GM21423 (cell line): ENCODE measurements at regions not wholly inside any gene's neighbourhood (a gene's known extent, or its start where the extent isn't known, plus 50 kb on each side); places are given as distances from the start of the nearest gene placed in this dataset.

Experiments used
- ATAC-seq: cut with Tn5 transposase; IDR thresholded peaks from one replicate; pipeline ENCODE4 v1.9.1; 2021; ENCODE audit warnings: mild to moderate bottlenecking, moderate library complexity; ENCODE audit not compliant: unreplicated experiment

DNA sequence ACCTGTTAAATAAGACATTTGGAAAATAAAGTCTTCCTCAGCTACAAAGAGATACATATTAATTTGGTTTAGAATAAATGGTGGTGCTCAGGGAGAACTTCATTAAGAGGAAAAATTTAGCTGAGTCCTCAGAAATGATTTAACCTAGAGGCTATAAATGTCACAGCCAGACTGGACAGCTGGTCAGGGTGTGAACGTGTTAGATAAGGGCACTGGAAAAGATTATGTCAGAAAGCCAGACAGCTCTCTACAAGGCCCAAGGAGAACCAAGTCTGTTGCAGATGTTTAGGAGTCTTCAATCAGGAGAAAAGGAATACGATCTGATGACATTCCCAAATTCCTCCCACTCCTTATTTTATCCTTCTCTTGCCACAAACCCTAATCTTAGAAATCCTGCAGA lies 265.2 kb downstream of the MAT2B start:
- no peak for ATAC-seq

DNA sequence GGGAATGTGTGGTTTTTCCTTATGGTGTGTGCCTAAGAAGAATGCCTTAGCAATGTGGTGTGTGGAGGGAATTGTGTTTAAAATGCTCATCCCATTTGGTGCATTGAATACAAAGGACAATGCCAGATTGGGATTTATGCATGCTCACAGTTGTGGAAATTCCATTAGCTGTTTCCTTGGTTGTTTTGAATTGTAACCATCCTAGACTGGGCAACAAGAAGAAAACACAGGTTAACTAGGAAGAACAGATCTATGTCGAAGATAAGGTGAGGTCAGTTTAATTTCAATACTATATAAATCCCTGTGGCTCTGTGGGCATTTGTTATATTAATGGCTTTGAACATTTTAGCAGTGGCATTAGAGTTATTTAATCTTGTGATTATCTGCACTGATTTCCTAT lies 266.8 kb downstream of the MAT2B start:
- no peak for ATAC-seq

DNA sequence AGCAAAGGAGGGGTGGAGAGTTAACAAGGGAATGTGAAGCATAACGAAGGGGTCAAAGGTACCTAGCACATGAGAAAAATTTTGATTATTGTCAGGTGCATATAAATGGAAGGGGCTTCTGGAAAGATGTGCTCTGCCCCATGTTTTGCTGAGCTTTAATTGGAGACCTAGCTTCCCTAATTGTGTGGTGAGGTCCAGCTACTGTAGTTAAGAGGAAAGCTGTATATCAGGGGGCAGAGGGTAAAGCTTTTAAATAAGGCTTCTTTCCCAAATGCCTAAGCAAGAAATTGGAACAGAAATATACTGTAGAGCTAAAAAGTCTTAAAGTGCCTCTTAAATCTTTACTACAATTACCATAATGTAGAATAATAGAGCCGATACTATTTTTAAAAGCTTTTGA lies 267.2 kb downstream of the MAT2B start:
- no peak for ATAC-seq

GRCh38 chr5:163773226-163773625 lies 267.8 kb downstream of the MAT2B start:
- no peak for ATAC-seq

GRCh38 chr5:163789870-163790269 lies 284.5 kb downstream of the MAT2B start:
- no peak for ATAC-seq

DNA sequence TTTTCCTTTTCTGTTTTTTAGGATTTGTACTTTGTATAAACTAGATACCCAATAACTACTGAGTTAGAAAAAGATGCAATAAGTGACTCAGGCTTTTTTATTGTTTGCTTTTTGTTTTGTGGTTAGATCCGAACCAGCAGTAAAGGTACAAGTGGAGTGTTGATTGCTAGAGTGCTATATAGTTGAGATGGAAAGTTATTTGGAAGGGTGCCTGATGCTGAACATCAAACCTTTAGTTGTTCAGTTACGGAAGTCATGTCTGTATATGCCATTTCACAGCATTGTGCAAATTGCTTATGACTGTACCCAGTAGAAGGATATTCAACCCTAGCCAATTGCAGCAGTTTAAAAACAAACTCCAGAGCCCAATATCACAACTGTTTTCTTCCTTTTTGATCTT lies 285.1 kb downstream of the MAT2B start:
- ATAC-seq, result no peak

DNA sequence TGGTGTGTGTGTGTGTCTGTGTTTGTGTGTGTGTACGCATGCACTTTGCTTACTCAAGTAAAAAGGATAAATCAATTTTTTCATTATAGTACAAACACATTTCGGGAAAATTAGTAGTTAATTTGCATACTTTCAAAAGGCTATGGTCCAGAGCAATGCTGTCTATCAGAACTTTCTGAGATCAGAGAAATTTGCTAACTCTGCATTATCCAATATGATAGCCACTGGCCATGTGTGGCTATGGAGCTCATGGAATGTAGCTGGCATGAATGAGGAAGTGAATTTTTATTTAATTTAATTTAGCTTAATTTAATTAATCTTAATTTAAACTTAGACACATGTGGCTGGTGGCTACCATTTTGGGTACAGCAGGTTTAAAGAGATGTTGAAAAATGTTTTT lies 289.6 kb downstream of the MAT2B start:
- no peak for ATAC-seq

- no peak for ATAC-seq
Measured at GRCh38 chr5:163807781-163808180, 302.4 kb downstream of the MAT2B start.

- ATAC-seq, result no peak
Measured at GRCh38 chr5:163809473-163809872, 304.1 kb downstream of the MAT2B start.

DNA sequence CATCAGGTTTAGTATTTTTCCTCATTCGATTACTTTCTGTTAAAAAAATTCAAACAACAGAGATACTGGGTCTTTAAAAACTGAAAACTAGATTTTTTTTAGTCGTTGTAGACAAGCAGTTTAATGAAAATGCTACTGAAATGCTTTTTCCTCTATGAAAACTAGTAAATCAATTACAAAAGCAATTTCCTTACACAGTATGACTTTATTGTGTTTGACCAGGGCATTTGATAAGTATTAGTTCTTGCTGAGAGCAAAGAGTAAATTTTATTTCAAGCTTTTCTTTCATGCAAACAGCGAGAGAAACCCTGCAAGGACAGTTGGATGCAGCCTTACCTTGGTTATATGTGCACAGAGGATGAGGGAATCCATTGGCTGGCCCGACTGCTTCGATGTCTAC lies 308.5 kb downstream of the MAT2B start:
- no peak for ATAC-seq

GRCh38 chr5:163815240-163815791 lies 309.9 kb downstream of the MAT2B start:
- no peak for ATAC-seq

DNA sequence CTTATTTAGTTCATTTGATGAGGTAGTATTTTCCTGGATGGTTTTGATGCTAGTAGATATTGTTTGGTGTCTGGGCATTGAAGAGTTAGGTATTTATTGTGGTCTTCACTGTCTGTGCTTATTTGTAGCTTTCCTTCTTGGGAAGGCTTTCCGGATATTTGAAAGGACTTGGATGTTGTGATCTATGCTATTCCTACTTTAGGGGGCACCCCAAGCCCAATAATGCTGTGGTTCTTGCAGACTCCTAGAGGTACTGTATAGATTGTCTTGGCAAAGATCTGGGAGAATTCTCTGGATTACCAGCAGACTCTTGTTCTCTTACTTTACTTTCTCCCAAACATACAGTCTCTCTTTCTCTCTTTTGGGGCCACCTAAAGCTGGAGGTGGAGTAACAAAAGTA lies 315.7 kb downstream of the MAT2B start:
- ATAC-seq, result no peak

GRCh38 chr5:163822548-163822947 lies 317.1 kb downstream of the MAT2B start:
- no peak for ATAC-seq

DNA sequence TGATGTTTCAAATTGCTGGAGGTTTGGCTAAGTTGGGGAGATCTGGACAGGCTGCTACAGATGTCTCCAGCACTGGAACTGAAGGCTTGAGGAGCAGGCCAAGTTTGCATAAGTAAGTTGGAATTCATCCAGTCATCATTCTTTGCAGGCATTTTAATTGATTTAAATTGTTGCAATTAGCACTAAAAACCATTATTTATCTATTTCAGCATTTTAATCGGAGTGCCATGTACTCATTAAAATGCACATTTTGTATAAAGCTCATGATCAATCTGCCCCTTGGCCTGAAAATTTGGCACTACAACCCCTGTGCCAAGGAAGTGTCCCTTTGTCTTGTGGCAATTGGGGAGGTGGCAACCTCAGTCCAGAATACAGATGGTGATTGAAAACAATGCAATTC lies 320.2 kb downstream of the MAT2B start:
- no peak for ATAC-seq

DNA sequence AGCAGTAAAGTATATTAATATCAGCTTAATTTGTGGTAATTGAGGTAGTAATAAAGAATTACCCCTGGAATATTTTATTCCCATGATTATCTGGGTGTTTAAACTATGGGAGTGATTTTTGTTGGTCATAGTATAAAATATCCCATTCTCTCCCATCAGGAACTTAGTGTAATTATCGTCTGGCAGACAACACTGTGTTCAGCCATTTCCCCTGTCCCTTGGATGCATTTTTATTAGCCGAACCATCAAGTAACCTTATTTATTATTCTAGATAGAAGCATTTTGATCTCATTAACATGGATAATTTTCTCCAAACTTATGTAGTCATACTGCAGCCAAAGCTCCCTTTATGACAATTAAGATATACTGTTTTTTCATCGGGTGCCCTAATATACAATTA lies 320.8 kb downstream of the MAT2B start:
- no peak for ATAC-seq

DNA sequence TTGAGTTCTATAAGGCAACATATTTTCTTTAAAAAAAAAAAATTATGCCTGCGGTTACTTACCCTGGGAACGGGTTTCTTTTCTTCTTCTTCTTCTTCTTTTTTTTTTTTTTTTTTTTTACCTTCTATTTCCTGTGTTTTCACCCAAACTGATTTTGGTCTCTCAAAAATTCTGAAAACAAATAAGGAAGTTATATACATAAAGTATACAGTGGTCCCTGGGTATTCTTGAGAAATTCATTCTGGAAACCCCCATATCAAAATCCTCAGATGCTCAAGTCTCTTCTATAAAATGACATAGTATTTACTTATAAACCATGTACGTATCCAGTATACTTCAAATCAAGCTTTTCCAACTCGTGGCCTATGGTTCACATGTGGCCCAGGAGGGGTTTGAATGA lies 326.7 kb downstream of the MAT2B start:
- ATAC-seq, result no peak

- ATAC-seq, result no peak
Measured at GRCh38 chr5:163838738-163839137, 333.3 kb downstream of the MAT2B start.

GRCh38 chr5:163846512-163846911 lies 341.1 kb downstream of the MAT2B start:
- no peak for ATAC-seq

DNA sequence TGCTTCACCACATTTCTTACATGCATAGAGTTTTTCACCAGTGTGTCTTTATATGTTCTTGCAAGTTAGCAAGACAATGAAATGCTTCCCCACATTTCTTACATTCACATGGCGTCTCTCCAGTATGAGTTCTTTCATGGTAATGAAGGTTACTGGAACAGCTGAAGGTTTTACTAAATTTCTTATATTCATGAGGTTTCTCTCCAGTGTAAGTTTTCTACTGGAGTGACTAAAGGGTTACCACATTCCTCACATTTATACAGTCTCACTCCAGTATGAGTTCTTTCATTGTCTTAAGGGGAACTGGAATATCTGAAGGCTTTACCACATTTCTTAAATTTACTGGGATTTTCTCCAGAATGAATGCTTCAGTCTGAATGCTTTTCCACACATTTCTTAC lies 350.3 kb downstream of the MAT2B start:
- no peak for ATAC-seq

GRCh38 chr5:163861670-163862069 lies 356.3 kb downstream of the MAT2B start:
- no peak for ATAC-seq

DNA sequence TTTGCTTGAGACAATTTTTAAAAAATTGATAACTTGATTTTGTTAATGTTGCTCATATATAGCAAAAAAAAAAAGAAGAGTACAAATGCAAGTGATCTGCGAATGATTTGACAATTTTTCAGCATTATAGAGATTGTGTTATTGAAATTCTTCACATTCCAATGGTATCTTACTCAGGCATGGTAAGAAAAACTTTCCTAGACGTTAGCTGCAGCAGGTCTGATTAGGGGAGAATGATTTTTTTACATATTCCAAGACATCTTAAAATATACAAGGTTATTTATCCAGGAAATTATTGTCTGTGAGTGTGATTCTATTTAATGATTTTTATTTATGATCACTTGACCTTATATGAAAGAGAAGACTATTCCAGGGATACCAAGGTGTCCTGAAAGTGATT lies 361.9 kb downstream of the MAT2B start:
- no peak for ATAC-seq

- no peak for ATAC-seq
Measured at GRCh38 chr5:163867738-163868137, 362.3 kb downstream of the MAT2B start.

DNA sequence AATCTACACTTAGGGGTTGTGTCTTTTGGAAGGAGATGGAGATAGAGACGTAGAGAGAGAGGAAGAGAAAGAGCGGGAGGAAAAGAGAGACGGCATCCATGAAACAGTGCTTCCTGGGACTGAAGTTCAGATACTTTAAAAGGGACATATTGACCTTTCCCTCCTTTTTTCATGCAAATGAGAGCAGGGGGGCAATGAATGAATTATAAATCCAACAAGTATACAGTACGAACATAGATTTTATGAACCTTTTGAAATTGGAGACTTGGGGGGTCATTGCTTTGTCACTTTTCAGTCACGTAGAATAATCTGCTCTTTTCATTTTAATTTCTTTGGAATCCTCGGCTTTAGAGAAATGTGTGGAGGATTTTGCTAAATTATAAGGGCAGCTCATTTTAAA lies 364.2 kb downstream of the MAT2B start:
- ATAC-seq, result no peak

DNA sequence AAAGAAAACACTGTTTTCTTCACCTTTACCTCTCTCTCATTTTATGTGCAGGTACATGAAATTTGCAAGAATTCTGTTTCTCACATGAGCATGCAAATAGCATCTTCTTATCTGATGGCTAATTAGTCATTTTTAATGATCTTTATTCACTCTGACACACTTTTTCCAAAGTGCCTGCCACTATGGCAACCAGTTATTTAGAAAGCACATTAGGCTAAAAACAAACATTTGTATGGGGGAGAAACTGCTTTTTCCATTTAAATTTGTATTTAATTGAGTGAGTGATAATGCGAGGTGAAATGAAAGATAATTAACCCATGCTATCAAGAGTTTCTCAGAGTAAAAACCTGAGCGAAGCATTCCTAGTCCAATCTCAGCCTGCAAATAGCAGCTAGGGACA lies 365.0 kb downstream of the MAT2B start:
- ATAC-seq, result no peak
